ENCODE measurements at regions not wholly inside any gene's neighbourhood (a gene's known extent, or its start where the extent isn't known, plus 50 kb on each side); places are given as distances from the start of the nearest gene placed in this dataset.

DNA sequence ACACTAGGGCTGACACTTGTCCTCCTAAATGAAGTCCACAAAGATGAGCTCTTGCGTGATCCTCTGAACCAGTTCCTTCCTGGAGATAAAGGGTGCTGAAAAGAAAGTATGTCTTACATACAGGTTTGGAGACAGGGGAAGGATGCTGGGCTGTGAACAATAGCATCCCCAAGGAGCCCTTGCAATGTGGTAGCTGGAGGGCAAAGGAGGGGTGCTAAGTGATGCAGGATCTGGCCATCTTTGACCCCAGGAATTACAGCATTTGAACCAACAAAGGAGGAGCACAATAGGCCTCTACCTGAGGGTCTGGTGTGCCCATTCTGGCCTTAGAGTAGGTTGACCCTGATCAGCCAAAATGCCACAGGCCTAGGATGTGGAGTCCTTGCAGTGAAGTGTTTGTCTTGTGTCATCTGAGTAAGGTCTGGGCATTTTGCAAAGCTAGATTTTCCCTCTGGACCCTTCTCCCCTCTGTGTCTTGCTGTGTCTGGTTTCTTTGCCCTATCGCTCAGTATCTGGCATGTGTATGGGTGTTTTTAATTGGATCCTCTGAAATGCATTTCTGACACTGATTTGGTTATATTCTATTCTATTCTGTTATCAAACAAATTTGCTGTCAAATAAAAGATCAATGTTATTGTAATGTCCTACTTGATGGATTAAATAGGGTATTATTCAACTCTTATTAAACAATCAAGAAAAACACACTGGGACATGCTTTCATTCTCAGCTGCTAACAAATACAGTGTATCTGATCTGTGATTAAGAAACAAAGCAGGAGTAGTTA lies 364.8 kb upstream of the MEIS1 start:
- no peak overlapping the region for H3K27ac ChIP-seq
- no peak overlapping the region for H3K4me3 ChIP-seq
- DNase-seq (ENCODE audit: low spot score) = no peak
- no peaks in the 10 kb centered on the region for H3K4me1 ChIP-seq
- TF ChIP-seq, protein P1, sequence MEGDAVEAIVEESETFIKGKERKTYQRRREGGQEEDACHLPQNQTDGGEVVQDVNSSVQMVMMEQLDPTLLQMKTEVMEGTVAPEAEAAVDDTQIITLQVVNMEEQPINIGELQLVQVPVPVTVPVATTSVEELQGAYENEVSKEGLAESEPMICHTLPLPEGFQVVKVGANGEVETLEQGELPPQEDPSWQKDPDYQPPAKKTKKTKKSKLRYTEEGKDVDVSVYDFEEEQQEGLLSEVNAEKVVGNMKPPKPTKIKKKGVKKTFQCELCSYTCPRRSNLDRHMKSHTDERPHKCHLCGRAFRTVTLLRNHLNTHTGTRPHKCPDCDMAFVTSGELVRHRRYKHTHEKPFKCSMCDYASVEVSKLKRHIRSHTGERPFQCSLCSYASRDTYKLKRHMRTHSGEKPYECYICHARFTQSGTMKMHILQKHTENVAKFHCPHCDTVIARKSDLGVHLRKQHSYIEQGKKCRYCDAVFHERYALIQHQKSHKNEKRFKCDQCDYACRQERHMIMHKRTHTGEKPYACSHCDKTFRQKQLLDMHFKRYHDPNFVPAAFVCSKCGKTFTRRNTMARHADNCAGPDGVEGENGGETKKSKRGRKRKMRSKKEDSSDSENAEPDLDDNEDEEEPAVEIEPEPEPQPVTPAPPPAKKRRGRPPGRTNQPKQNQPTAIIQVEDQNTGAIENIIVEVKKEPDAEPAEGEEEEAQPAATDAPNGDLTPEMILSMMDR (IDR thresholded peaks at IDR 0.05) = no peak
- H3K36me3 ChIP-seq = no peaks in the 10 kb centered on the region
- H3K27me3 ChIP-seq = no peaks in the 10 kb centered on the region
- H3K9me3 ChIP-seq = no peaks in the 10 kb centered on the region

DNA sequence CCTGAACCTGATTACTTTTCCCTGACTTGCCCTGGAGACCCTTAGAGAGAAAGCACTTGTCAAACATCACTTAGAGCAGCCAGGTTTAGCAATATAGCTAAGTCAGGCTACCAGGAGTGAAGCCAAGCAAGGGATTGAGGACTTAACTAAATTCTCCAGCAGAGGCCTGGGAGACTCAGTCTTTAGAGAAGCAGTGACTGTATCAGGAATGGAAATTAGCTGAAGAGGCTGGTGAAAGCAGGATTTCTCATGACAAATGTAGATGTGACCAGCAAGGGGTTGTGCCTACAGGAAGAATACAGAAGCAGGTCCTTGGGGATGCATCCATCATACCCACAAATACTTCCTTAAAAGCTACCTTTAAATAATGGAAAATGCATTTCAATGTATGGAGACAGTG lies 368.9 kb upstream of the MEIS1 start:
- TF ChIP-seq, protein P1 (IDR thresholded peaks at IDR 0.05) = no peak
- Histone ChIP-seq H3K27me3 (no peaks in the 10 kb centered on the region), H3K27ac (no peak overlapping the region), H3K4me1 (no peaks in the 10 kb centered on the region), H3K4me3 (no peak overlapping the region), H3K36me3 (no peaks in the 10 kb centered on the region), H3K9me3 (no peaks in the 10 kb centered on the region)
- DNase-seq (ENCODE audit: low spot score) = no peak

- no peaks in the 10 kb centered on the region for H3K27me3 ChIP-seq
- no peak overlapping the region for H3K27ac ChIP-seq
- no peaks in the 10 kb centered on the region for H3K9me3 ChIP-seq
- H3K36me3 ChIP-seq = no peaks in the 10 kb centered on the region
- TF ChIP-seq, protein P1 (IDR thresholded peaks at IDR 0.05) = no peak
- DNase-seq (ENCODE audit: low spot score) = no peak
- H3K4me1 ChIP-seq = no peaks in the 10 kb centered on the region
- H3K4me3 ChIP-seq = no peak overlapping the region
Measured at GRCh38 chr2:66059332-66059731, 375.6 kb upstream of the MEIS1 start.

DNA sequence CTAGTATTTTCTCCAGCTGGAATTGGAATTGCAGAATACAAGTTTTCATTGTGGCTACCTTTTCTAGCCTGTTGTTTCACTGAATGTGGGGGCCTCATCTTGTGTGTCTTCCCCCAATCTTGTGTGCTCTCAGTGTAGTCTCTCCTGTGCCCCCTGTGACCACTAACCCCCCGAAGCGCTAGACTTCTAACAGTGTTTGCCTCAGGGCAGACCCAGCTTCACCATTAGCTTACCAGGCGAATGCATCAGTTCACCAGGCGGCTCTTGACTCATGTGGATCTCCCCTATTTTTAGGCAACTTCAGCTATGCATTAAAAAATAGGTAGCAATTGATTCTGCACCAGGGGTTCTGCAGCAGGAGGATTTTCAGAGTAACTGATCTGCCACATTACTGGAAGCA lies 376.2 kb upstream of the MEIS1 start:
- Histone ChIP-seq H3K4me3 (no peak overlapping the region), H3K9me3 (no peaks in the 10 kb centered on the region), H3K27ac (no peak overlapping the region), H3K27me3 (no peaks in the 10 kb centered on the region), H3K4me1 (no peaks in the 10 kb centered on the region), H3K36me3 (no peaks in the 10 kb centered on the region)
- DNase-seq (ENCODE audit: low spot score) = no peak
- TF ChIP-seq, protein P1 (IDR thresholded peaks at IDR 0.05) = no peak

GRCh38 chr2:66057844-66058243 lies 377.1 kb upstream of the MEIS1 start:
- Histone ChIP-seq H3K4me3 (no peak overlapping the region), H3K4me1 (no peaks in the 10 kb centered on the region), H3K27ac (no peak overlapping the region), H3K36me3 (no peaks in the 10 kb centered on the region), H3K9me3 (no peaks in the 10 kb centered on the region), H3K27me3 (no peaks in the 10 kb centered on the region)
- TF ChIP-seq, protein P1 (IDR thresholded peaks at IDR 0.05) = no peak
- no peak for DNase-seq (ENCODE audit: low spot score)

- H3K27me3 ChIP-seq = no peaks in the 10 kb centered on the region
- TF ChIP-seq, protein P1 (IDR thresholded peaks at IDR 0.05) = no peak
- H3K4me1 ChIP-seq = no peaks in the 10 kb centered on the region
- no peaks in the 10 kb centered on the region for H3K9me3 ChIP-seq
- H3K36me3 ChIP-seq = no peaks in the 10 kb centered on the region
- no peak overlapping the region for H3K27ac ChIP-seq
- no peak for DNase-seq (ENCODE audit: low spot score)
- H3K4me3 ChIP-seq = no peak overlapping the region
Measured at GRCh38 chr2:66050392-66050791, 384.5 kb upstream of the MEIS1 start.

Measured in right atrium auricular region (tissue), 2 donors.